ENCODE measurements at regions not wholly inside any gene's neighbourhood (a gene's known extent, or its start where the extent isn't known, plus 50 kb on each side); places are given as distances from the start of the nearest gene placed in this dataset.

GRCh38 chr2:215615803-215616174, 179.9 kb upstream of the FN1 start:
- H3K9ac ChIP-seq (ENCODE audit: low read depth, low read length), result no peak overlapping the region
- no peaks in the 10 kb centered on the region; the same call in none of the 2 replicates for H3K9me3 ChIP-seq (ENCODE audit: control insufficient read depth, insufficient read depth, low read length)

GRCh38 chr2:215615067-215615802, 179.4 kb upstream of the FN1 start:
- H3K4me1 ChIP-seq (ENCODE audit: insufficient read depth, low read length), result peaks cover 44% of the 10 kb centered on the region
- H3K9me3 ChIP-seq (ENCODE audit: control insufficient read depth, insufficient read depth, low read length), result no peaks in the 10 kb centered on the region; the same call in none of the 2 replicates
- H3K9ac ChIP-seq (ENCODE audit: low read depth, low read length), result no peak overlapping the region
- no peaks in the 10 kb centered on the region for H3K36me3 ChIP-seq (ENCODE audit: insufficient read depth, low read length)

More at GRCh38 chr2:215615803-215616174, 179.9 kb upstream of the FN1 start:
- Histone ChIP-seq H3K4me1 (ENCODE audit: insufficient read depth, low read length) (peaks cover 46% of the 10 kb centered on the region), H3K36me3 (ENCODE audit: insufficient read depth, low read length) (no peaks in the 10 kb centered on the region)

GRCh38 chr2:215614296-215614695, 178.4 kb upstream of the FN1 start:
- H3K4me1 ChIP-seq (ENCODE audit: insufficient read depth, low read length), result peaks cover 35% of the 10 kb centered on the region
- no peaks in the 10 kb centered on the region for H3K36me3 ChIP-seq (ENCODE audit: insufficient read depth, low read length)
- H3K9me3 ChIP-seq (ENCODE audit: control insufficient read depth, insufficient read depth, low read length), result no peaks in the 10 kb centered on the region; the same call in none of the 2 replicates
- H3K9ac ChIP-seq (ENCODE audit: low read depth, low read length), result no peak overlapping the region

- peaks cover 31% of the 10 kb centered on the region for H3K4me1 ChIP-seq (ENCODE audit: insufficient read depth, low read length)
These were observed 178.0 kb upstream of the FN1 start for GRCh38 chr2:215613888-215614287.

GRCh38 chr2:215613280-215613679, 177.4 kb upstream of the FN1 start:
- H3K36me3 ChIP-seq (ENCODE audit: insufficient read depth, low read length), result no peaks in the 10 kb centered on the region
- H3K4me1 ChIP-seq (ENCODE audit: insufficient read depth, low read length), result peaks cover 30% of the 10 kb centered on the region
- H3K9ac ChIP-seq (ENCODE audit: low read depth, low read length), result no peak overlapping the region
- no peaks in the 10 kb centered on the region; the same call in none of the 2 replicates for H3K9me3 ChIP-seq (ENCODE audit: control insufficient read depth, insufficient read depth, low read length)

More at GRCh38 chr2:215613888-215614287, 178.0 kb upstream of the FN1 start:
- Histone ChIP-seq H3K9ac (ENCODE audit: low read depth, low read length) (no peak overlapping the region), H3K9me3 (ENCODE audit: control insufficient read depth, insufficient read depth, low read length) (no peaks in the 10 kb centered on the region; the same call in none of the 2 replicates), H3K36me3 (ENCODE audit: insufficient read depth, low read length) (no peaks in the 10 kb centered on the region)

GRCh38 chr2:215612786-215613185, 176.9 kb upstream of the FN1 start:
- H3K9me3 ChIP-seq (ENCODE audit: control insufficient read depth, insufficient read depth, low read length), result no peaks in the 10 kb centered on the region; the same call in none of the 2 replicates
- H3K36me3 ChIP-seq (ENCODE audit: insufficient read depth, low read length), result no peaks in the 10 kb centered on the region
- H3K9ac ChIP-seq (ENCODE audit: low read depth, low read length), result no peak overlapping the region
- peaks cover 30% of the 10 kb centered on the region for H3K4me1 ChIP-seq (ENCODE audit: insufficient read depth, low read length)

- no peak overlapping the region for H3K9ac ChIP-seq (ENCODE audit: low read depth, low read length)
- H3K36me3 ChIP-seq (ENCODE audit: insufficient read depth, low read length), result no peaks in the 10 kb centered on the region
- H3K9me3 ChIP-seq (ENCODE audit: control insufficient read depth, insufficient read depth, low read length), result no peaks in the 10 kb centered on the region; the same call in none of the 2 replicates
- H3K4me1 ChIP-seq (ENCODE audit: insufficient read depth, low read length), result peaks cover 30% of the 10 kb centered on the region
These were observed 175.9 kb upstream of the FN1 start for GRCh38 chr2:215611609-215612386.

- no peaks in the 10 kb centered on the region for H3K36me3 ChIP-seq (ENCODE audit: insufficient read depth, low read length)
- peaks cover 27% of the 10 kb centered on the region for H3K4me1 ChIP-seq (ENCODE audit: insufficient read depth, low read length)
- no peak overlapping the region for H3K9ac ChIP-seq (ENCODE audit: low read depth, low read length)
- no peaks in the 10 kb centered on the region for H3K9me3 ChIP-seq (ENCODE audit: control insufficient read depth, insufficient read depth, low read length)
These were observed 173.5 kb upstream of the FN1 start for GRCh38 chr2:215609089-215610032.

GRCh38 chr2:215607766-215608165, 171.9 kb upstream of the FN1 start:
- H3K4me1 ChIP-seq (ENCODE audit: insufficient read depth, low read length), result peaks cover 13% of the 10 kb centered on the region
- H3K9ac ChIP-seq (ENCODE audit: low read depth, low read length), result no peak overlapping the region
- no peaks in the 10 kb centered on the region for H3K36me3 ChIP-seq (ENCODE audit: insufficient read depth, low read length)
- no peaks in the 10 kb centered on the region for H3K9me3 ChIP-seq (ENCODE audit: control insufficient read depth, insufficient read depth, low read length)

GRCh38 chr2:215606219-215606618, 170.4 kb upstream of the FN1 start:
- no peak overlapping the region for H3K9ac ChIP-seq (ENCODE audit: low read depth, low read length)
- H3K4me1 ChIP-seq (ENCODE audit: insufficient read depth, low read length), result no peaks in the 10 kb centered on the region
- H3K9me3 ChIP-seq (ENCODE audit: control insufficient read depth, insufficient read depth, low read length), result no peaks in the 10 kb centered on the region
- H3K36me3 ChIP-seq (ENCODE audit: insufficient read depth, low read length), result no peaks in the 10 kb centered on the region

- Histone ChIP-seq H3K4me1 (ENCODE audit: insufficient read depth, low read length) (no peaks in the 10 kb centered on the region), H3K36me3 (ENCODE audit: insufficient read depth, low read length) (no peaks in the 10 kb centered on the region), H3K9ac (ENCODE audit: low read depth, low read length) (no peak overlapping the region), H3K9me3 (ENCODE audit: control insufficient read depth, insufficient read depth, low read length) (no peaks in the 10 kb centered on the region)
These were observed 169.3 kb upstream of the FN1 start for GRCh38 chr2:215605214-215605613.

GRCh38 chr2:215604606-215605005, 168.7 kb upstream of the FN1 start:
- Histone ChIP-seq H3K9me3 (ENCODE audit: control insufficient read depth, insufficient read depth, low read length) (no peaks in the 10 kb centered on the region), H3K9ac (ENCODE audit: low read depth, low read length) (no peak overlapping the region)

GRCh38 chr2:215603440-215603839, 167.6 kb upstream of the FN1 start:
- H3K36me3 ChIP-seq (ENCODE audit: insufficient read depth, low read length), result no peaks in the 10 kb centered on the region
- H3K4me1 ChIP-seq (ENCODE audit: insufficient read depth, low read length), result no peaks in the 10 kb centered on the region
- H3K9ac ChIP-seq (ENCODE audit: low read depth, low read length), result no peak overlapping the region
- H3K9me3 ChIP-seq (ENCODE audit: control insufficient read depth, insufficient read depth, low read length), result no peaks in the 10 kb centered on the region

More at GRCh38 chr2:215604606-215605005, 168.7 kb upstream of the FN1 start:
- Histone ChIP-seq H3K4me1 (ENCODE audit: insufficient read depth, low read length) (no peaks in the 10 kb centered on the region), H3K36me3 (ENCODE audit: insufficient read depth, low read length) (no peaks in the 10 kb centered on the region)

- no peak overlapping the region for H3K9ac ChIP-seq (ENCODE audit: low read depth, low read length)
- H3K9me3 ChIP-seq (ENCODE audit: control insufficient read depth, insufficient read depth, low read length), result no peaks in the 10 kb centered on the region
- no peaks in the 10 kb centered on the region for H3K36me3 ChIP-seq (ENCODE audit: insufficient read depth, low read length)
- no peaks in the 10 kb centered on the region for H3K4me1 ChIP-seq (ENCODE audit: insufficient read depth, low read length)
These were observed 167.1 kb upstream of the FN1 start for GRCh38 chr2:215602997-215603396.

Data from ES-I3 (cell line).